ENCODE measurements at regions not wholly inside any gene's neighbourhood (a gene's known extent, or its start where the extent isn't known, plus 50 kb on each side); places are given as distances from the start of the nearest gene placed in this dataset.

GRCh38 chr3:153960458-153961074 lies 160.6 kb upstream of the ARHGEF26 start:
- CTCF ChIA-PET: interaction anchor here (1.1 to 2.0 kb wide), 3 partner anchors 9 to 11 kb away, joined by 3 to 7 read pairs (median 4); no protein-coding TSS in a partner anchor
- no peak overlapping the region for H3K27ac ChIP-seq (ENCODE audit: insufficient read depth, low read depth, low read length)
- no peaks in the 10 kb centered on the region for H3K36me3 ChIP-seq (ENCODE audit: control insufficient read depth in 2 of 2, extremely low read depth in 1 of 2, insufficient read depth in 2 of 2, low read length in 2 of 2)
- no peak overlapping the region for H3K4me3 ChIP-seq (replicated peaks in 1 of 3; ENCODE audit: insufficient read depth in 1 of 3, low read depth in 1 of 3, low read length in 3 of 3)
- no peak overlapping the region for H2AFZ ChIP-seq (ENCODE audit: low read depth, low read length)
- H3K27me3 ChIP-seq (ENCODE audit: control insufficient read depth in 2 of 2, insufficient read depth in 2 of 2, low read length in 2 of 2): no peaks in the 10 kb centered on the region
- no peaks in the 10 kb centered on the region for H3K9me3 ChIP-seq (replicated peaks; ENCODE audit: control insufficient read depth, insufficient read depth, low read length)
- FAIRE-seq: no peak
- no TSS peak for BruUV-seq (replicated peaks)
- no peak for TF ChIP-seq GATA2 (IDR thresholded peaks at IDR 0.05; ENCODE audit: insufficient read depth, insufficient read length, low read depth, low read length)
- TF ChIP-seq EZH2 (IDR thresholded peaks at IDR 0.05; ENCODE audit: borderline replicate concordance, low read depth, low read length, severe bottlenecking): no peak
- TF ChIP-seq POLR2A (IDR thresholded peaks at IDR 0.05; ENCODE audit: low read depth, low read length): no peak
- TF ChIP-seq FOS (IDR thresholded peaks at IDR 0.05; ENCODE audit: borderline replicate concordance, insufficient read depth, low read length): no peak
- TF ChIP-seq POLR2AphosphoS5 (IDR thresholded peaks at IDR 0.05; ENCODE audit: insufficient read depth, low read depth, low read length): no peak
- TF ChIP-seq MYC (IDR thresholded peaks at IDR 0.05; ENCODE audit: low read depth, low read length): no peak
- TF ChIP-seq JUN (IDR thresholded peaks at IDR 0.05; ENCODE audit: borderline replicate concordance, insufficient read depth, insufficient read length, low read depth): no peak
- no peak for TF ChIP-seq CTCF (IDR thresholded peaks at IDR 0.05; ENCODE audit: extremely low read depth in 1 of 2, insufficient read depth in 1 of 2, low read depth in 1 of 2, low read length in 2 of 2)
- TF ChIP-seq MAX (IDR thresholded peaks at IDR 0.05; ENCODE audit: insufficient read depth, insufficient read length): no peak
- dilution Hi-C loops (cut with MboI; ENCODE audit: extremely low pct_ligation_motif_present, low sequenced_read_pairs): no loop called here
- POLR2A ChIA-PET: no interaction called here
- DNase-seq (ENCODE audit: low read depth, low spot score): no peak
- no peaks in the 10 kb centered on the region for H4K20me1 ChIP-seq (replicated peaks; ENCODE audit: control insufficient read depth, extremely low read depth, insufficient read depth, low read length)
- H3K79me2 ChIP-seq (ENCODE audit: control insufficient read depth, insufficient read depth, low read length): no peaks in the 10 kb centered on the region
- no peak overlapping the region for H3K4me2 ChIP-seq (ENCODE audit: insufficient read depth, low read length)
- intact Hi-C loops (cut with micrococcal nuclease): no loop called here
- no peaks in the 10 kb centered on the region for H3K4me1 ChIP-seq (ENCODE audit: control insufficient read depth, extremely low read depth, insufficient read depth, low read length)
- H3K9me1 ChIP-seq (replicated peaks; ENCODE audit: control insufficient read depth, extremely low read depth, insufficient read depth, low read length): no peaks in the 10 kb centered on the region
- no peak overlapping the region for H3K9ac ChIP-seq (replicated peaks; ENCODE audit: extremely low read depth, insufficient read depth, low read length)
